Endothelial cell of umbilical vein (primary cell): ENCODE measurements at regions not wholly inside any gene's neighbourhood (a gene's known extent, or its start where the extent isn't known, plus 50 kb on each side); places are given as distances from the start of the nearest gene placed in this dataset.

Source experiments
- CTCF ChIP-seq, 2 donors: IDR thresholded peaks; 1 replicate in 1 of 2; 2 replicates in 1 of 2; pipeline ENCODE4 v1.5.1; 2011; ENCODE audit warnings: low read length in 2 of 2, mild to moderate bottlenecking in 2 of 2, moderate library complexity in 2 of 2, control low read depth in 1 of 2, inconsistent platforms in 1 of 2, low read depth in 1 of 2; ENCODE audit not compliant: insufficient read depth in 1 of 2; ENCODE audit errors: extremely low read depth in 1 of 2
- EZH2 ChIP-seq: IDR thresholded peaks from 2 replicates; pipeline ENCODE4 v1.6.1; 2012; ENCODE audit warnings: borderline replicate concordance, low read depth, mild to moderate bottlenecking, moderate library complexity, low read length, inconsistent platforms; ENCODE audit not compliant: severe bottlenecking
- GATA2 ChIP-seq: IDR thresholded peaks from 2 replicates; pipeline ENCODE4 v1.7.0; 2011; ENCODE audit warnings: low read depth, mild to moderate bottlenecking, moderate library complexity, mixed read lengths, low read length; ENCODE audit not compliant: insufficient read length, insufficient read depth
- MAX ChIP-seq: IDR thresholded peaks from 2 replicates; pipeline ENCODE4 v1.6.1; 2011; ENCODE audit not compliant: insufficient read depth, insufficient read length
- POLR2AphosphoS5 ChIP-seq: IDR thresholded peaks from 2 replicates; pipeline ENCODE4 v1.6.1; 2012; ENCODE audit warnings: low read depth, mild to moderate bottlenecking, control low read depth, low read length, moderate library complexity; ENCODE audit not compliant: insufficient read depth

GRCh38 chr9:69970001-69970533 is 73.6 kb upstream of the MAMDC2 start:
- TF ChIP-seq POLR2AphosphoS5, result no peak
- TF ChIP-seq CTCF (IDR thresholded peaks at IDR 0.05; ENCODE audit: extremely low read depth in 1 of 2, insufficient read depth in 1 of 2, low read depth in 1 of 2, low read length in 2 of 2), result no peak
- no peak for TF ChIP-seq MAX
- no peak for TF ChIP-seq GATA2
- TF ChIP-seq EZH2, result no peak
